Suprapubic skin (tissue), 4 donors: ENCODE measurements at regions not wholly inside any gene's neighbourhood (a gene's known extent, or its start where the extent isn't known, plus 50 kb on each side); places are given as distances from the start of the nearest gene placed in this dataset.

Experiments
- DNase-seq, 2 donors: peaks; one replicate each; pipeline ENCODE4 v3.0.0-alpha.2; 2019; ENCODE audit warnings: low spot score in 2 of 2
- H3K27ac ChIP-seq: fragments of 200-600 bp; sonication (generic); one replicate; pipeline ENCODE4 v1.5.1; 2019
- H3K27me3 ChIP-seq: fragments of 200-600 bp; sonication (generic); one replicate; pipeline ENCODE4 v1.5.1; 2019
- H3K36me3 ChIP-seq: fragments of 200-600 bp; sonication (generic); one replicate; pipeline ENCODE4 v1.5.1; 2019
- H3K4me1 ChIP-seq: fragments of 200-600 bp; sonication (generic); one replicate; pipeline ENCODE4 v1.5.1; 2019
- H3K4me3 ChIP-seq: fragments of 200-600 bp; sonication (generic); one replicate; pipeline ENCODE4 v1.5.1; 2019; ENCODE audit warnings: mild to moderate bottlenecking
- H3K9me3 ChIP-seq: fragments of 200-600 bp; sonication (generic); one replicate; pipeline ENCODE4 v1.5.1; 2019
- CTCF ChIP-seq, 2 donors: fragments of 200-600 bp in 1 of 2; fragments of 450-650 bp in 1 of 2; sonication (generic) in 1 of 2; IDR thresholded peaks; one replicate each; pipeline ENCODE4 v1.5.1; 2016 to 2019; ENCODE audit warnings: antibody characterized with exemption in 2 of 2, mild to moderate bottlenecking in 1 of 2, moderate library complexity in 1 of 2
- EP300 ChIP-seq: sonication (generic); formaldehyde crosslinking; IDR thresholded peaks from one replicate; pipeline ENCODE4 v1.6.1; 2017; ENCODE audit warnings: antibody characterized with exemption
- POLR2A ChIP-seq, 2 donors: fragments of 450-650 bp; IDR thresholded peaks; one replicate each; pipeline ENCODE4 v1.6.1; 2017; ENCODE audit warnings: antibody characterized with exemption in 2 of 2, mild to moderate bottlenecking in 2 of 2, moderate library complexity in 2 of 2
- POLR2AphosphoS5 ChIP-seq, 3 donors: sonication (generic); formaldehyde crosslinking; IDR thresholded peaks; one replicate each; pipeline ENCODE4 v1.6.1; 2017; ENCODE audit warnings: antibody characterized with exemption in 3 of 3
- WGBS: methylation state at CpG from one replicate; pipeline ENCODE4 v1.1.5; 2018; 5-methylcytosine and 5-hydroxymethylcytosine counted together

DNA sequence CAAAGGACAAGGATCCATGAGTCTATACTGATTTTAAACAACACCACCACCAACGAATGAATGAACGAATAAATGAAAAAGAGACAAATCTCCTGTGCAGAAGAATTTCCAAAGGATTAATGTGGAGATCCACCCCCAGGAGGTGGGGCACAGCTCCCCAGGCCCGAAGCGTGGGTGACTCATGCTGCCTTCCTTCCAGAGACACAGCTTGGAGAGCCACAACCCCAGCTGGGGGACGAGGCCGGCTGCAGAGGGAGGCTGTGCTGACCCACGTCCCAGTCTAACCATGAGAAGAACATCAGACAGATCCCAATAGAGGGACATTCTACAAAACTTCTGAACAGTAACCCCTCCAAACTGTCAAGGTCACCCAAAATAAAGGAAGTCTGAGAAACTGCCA is 557.3 kb upstream of the SALL3 start:
- 58% methylated on average over 7 of the region's 7 CpGs for WGBS
- Histone ChIP-seq H3K36me3 (no peaks in the 10 kb centered on the region), H3K4me1 (no peaks in the 10 kb centered on the region), H3K9me3 (no peaks in the 10 kb centered on the region), H3K27ac (no peak overlapping the region), H3K4me3 (no peak overlapping the region), H3K27me3 (peaks cover 4% of the 10 kb centered on the region)
- TF ChIP-seq POLR2A (IDR thresholded peaks at IDR 0.05): no peak
- no peak for TF ChIP-seq POLR2AphosphoS5 (IDR thresholded peaks at IDR 0.05)
- TF ChIP-seq CTCF (IDR thresholded peaks at IDR 0.05): no peak
- no peak for TF ChIP-seq EP300
- no peak for DNase-seq

- TF ChIP-seq CTCF (IDR thresholded peaks at IDR 0.05): no peak
- TF ChIP-seq POLR2A (IDR thresholded peaks at IDR 0.05): no peak
- no peak for TF ChIP-seq POLR2AphosphoS5 (IDR thresholded peaks at IDR 0.05)
- no peak for TF ChIP-seq EP300
- 88% methylated on average over 12 of the region's 12 CpGs for WGBS
- H3K4me1 ChIP-seq: no peaks in the 10 kb centered on the region
- peaks cover 4% of the 10 kb centered on the region for H3K27me3 ChIP-seq
- H3K9me3 ChIP-seq: no peaks in the 10 kb centered on the region
- no peaks in the 10 kb centered on the region for H3K36me3 ChIP-seq
- no peak for DNase-seq
- no peak overlapping the region for H3K4me3 ChIP-seq
- H3K27ac ChIP-seq: no peak overlapping the region
These were observed 555.8 kb upstream of the SALL3 start for GRCh38 chr18:78423811-78424210.

DNA sequence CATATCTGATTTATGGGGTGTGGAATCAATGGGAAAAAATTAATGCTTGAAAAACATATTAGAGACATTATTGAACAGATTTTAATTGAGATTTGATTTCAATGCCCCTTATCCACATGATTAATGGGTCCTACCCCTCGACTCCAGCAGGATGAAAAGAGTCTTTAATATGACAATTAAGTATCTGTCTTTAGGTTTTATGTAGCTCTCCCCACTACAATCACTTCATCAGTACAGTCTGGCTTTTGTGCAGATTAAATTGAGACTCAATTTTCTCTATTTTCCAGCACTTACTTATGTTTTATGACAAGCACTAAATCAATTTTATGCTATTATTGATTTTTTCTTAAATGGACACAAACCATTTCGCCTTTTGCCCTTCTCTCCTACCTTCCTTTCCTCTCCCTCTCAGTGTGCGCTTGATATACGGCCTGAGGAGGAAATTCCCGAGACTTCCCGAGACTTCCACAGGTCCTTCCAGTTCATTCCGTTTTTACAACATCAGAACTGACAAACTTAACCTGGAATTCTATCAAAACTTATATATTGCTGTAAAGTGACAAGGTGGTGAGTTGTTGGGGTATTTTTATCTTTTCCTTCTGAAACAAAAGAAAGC is 555.1 kb upstream of the SALL3 start:
- 66% methylated on average over 7 of the region's 7 CpGs for WGBS
- DNase-seq: no peak
- peaks cover 4% of the 10 kb centered on the region for H3K27me3 ChIP-seq
- H3K4me1 ChIP-seq: no peaks in the 10 kb centered on the region
- TF ChIP-seq CTCF (IDR thresholded peaks at IDR 0.05) (no peak), EP300 (no peak), POLR2AphosphoS5 (IDR thresholded peaks at IDR 0.05) (no peak), POLR2A (IDR thresholded peaks at IDR 0.05) (no peak)
- H3K36me3 ChIP-seq: no peaks in the 10 kb centered on the region
- H3K4me3 ChIP-seq: no peak overlapping the region
- H3K27ac ChIP-seq: no peak overlapping the region
- H3K9me3 ChIP-seq: no peaks in the 10 kb centered on the region

DNA sequence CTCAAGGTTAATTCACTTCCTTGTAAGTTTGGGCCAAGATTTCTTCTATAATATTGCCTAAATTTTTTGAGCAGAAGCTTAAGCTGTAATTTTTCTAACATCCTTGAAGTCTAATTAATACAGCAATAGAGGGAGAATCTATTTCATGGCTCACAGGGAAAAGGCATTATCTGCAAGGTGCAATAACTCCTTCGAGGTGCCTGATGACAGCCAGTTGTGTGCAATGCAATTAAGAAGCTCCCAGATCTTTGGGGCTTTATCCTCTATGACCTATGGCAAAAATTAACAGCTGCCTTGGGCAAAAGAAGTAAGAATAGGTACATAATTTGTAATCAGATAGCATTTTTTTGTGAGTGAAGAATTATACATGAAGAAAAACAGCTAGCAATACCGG is 554.6 kb upstream of the SALL3 start:
- no peak overlapping the region for H3K4me3 ChIP-seq
- H3K9me3 ChIP-seq: no peaks in the 10 kb centered on the region
- H3K36me3 ChIP-seq: no peaks in the 10 kb centered on the region
- TF ChIP-seq CTCF (IDR thresholded peaks at IDR 0.05) (no peak), POLR2A (IDR thresholded peaks at IDR 0.05) (no peak), EP300 (no peak), POLR2AphosphoS5 (IDR thresholded peaks at IDR 0.05) (no peak)
- no peak for DNase-seq
- H3K27me3 ChIP-seq: peaks cover 4% of the 10 kb centered on the region
- 64% methylated on average over 2 of the region's 2 CpGs for WGBS
- H3K4me1 ChIP-seq: no peaks in the 10 kb centered on the region
- H3K27ac ChIP-seq: no peak overlapping the region

- 96% methylated on average over 12 of the region's 12 CpGs for WGBS
- no peak for DNase-seq
- no peaks in the 10 kb centered on the region for H3K36me3 ChIP-seq
- no peaks in the 10 kb centered on the region for H3K9me3 ChIP-seq
- no peak overlapping the region for H3K27ac ChIP-seq
- no peaks in the 10 kb centered on the region for H3K27me3 ChIP-seq
- H3K4me3 ChIP-seq: no peak overlapping the region
- TF ChIP-seq POLR2A (IDR thresholded peaks at IDR 0.05) (no peak), CTCF (IDR thresholded peaks at IDR 0.05) (no peak), EP300 (no peak), POLR2AphosphoS5 (IDR thresholded peaks at IDR 0.05) (no peak)
- H3K4me1 ChIP-seq: no peaks in the 10 kb centered on the region
These were observed 552.5 kb upstream of the SALL3 start for GRCh38 chr18:78427081-78427480.
